ENCODE measurements at regions not wholly inside any gene's neighbourhood (a gene's known extent, or its start where the extent isn't known, plus 50 kb on each side); places are given as distances from the start of the nearest gene placed in this dataset.

DNA sequence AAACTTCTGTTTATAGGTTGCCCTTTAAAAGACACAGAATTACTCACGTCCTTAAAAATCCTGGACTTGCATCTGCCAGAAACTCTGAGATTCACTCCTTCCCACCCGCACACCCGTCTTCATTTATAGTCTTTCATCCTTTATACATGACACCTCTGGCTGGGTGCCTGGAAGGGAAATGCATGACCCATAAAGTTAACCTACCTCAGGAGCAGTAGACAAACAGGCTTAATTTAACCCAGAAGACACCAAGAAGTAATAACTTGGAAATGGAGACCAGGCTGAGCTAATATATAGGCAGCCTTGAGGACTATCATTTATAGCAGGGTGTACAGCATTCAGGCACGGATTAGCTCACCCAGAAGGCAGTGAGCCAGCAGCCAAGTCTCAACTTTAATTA is 429.0 kb upstream of the NRSN1 start:
- TF ChIP-seq, protein P1, sequence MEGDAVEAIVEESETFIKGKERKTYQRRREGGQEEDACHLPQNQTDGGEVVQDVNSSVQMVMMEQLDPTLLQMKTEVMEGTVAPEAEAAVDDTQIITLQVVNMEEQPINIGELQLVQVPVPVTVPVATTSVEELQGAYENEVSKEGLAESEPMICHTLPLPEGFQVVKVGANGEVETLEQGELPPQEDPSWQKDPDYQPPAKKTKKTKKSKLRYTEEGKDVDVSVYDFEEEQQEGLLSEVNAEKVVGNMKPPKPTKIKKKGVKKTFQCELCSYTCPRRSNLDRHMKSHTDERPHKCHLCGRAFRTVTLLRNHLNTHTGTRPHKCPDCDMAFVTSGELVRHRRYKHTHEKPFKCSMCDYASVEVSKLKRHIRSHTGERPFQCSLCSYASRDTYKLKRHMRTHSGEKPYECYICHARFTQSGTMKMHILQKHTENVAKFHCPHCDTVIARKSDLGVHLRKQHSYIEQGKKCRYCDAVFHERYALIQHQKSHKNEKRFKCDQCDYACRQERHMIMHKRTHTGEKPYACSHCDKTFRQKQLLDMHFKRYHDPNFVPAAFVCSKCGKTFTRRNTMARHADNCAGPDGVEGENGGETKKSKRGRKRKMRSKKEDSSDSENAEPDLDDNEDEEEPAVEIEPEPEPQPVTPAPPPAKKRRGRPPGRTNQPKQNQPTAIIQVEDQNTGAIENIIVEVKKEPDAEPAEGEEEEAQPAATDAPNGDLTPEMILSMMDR (IDR thresholded peaks at IDR 0.05; ENCODE audit: borderline replicate concordance, extremely low read depth, low read length, poor library complexity, severe bottlenecking): no peak
- no peak for TF ChIP-seq EZH2 (IDR thresholded peaks at IDR 0.05; ENCODE audit: borderline replicate concordance, low read depth, low read length, severe bottlenecking)

All from DND-41 (cell line).